MM.1S (cell line): ENCODE measurements at regions not wholly inside any gene's neighbourhood (a gene's known extent, or its start where the extent isn't known, plus 50 kb on each side); places are given as distances from the start of the nearest gene placed in this dataset.

ENCODE experiments used
- DNase-seq: peaks from one replicate; pipeline ENCODE4 v3.0.0-alpha.2; 2015
- H2AFZ ChIP-seq: fragments of 300-600 bp; sonication (generic); 2 replicates; pipeline ENCODE4 v1.6.0; 2016; ENCODE audit warnings: antibody characterized with exemption, low read length
- H3F3A ChIP-seq: fragments of 300-600 bp; sonication (generic); 2 replicates; pipeline ENCODE4 v1.6.1; 2016; ENCODE audit warnings: mild to moderate bottlenecking, antibody characterized with exemption, low read length, moderate library complexity, mixed read lengths; ENCODE audit not compliant: insufficient read depth
- H3K27ac ChIP-seq: fragments of 300-600 bp; sonication (generic); 2 replicates; pipeline ENCODE4 v1.5.1; 2016; ENCODE audit warnings: mild to moderate bottlenecking, low read length
- H3K27me3 ChIP-seq: fragments of 300-600 bp; sonication (generic); replicated peaks from 2 replicates; pipeline ENCODE4 v1.6.0; 2016; ENCODE audit warnings: low read length; ENCODE audit not compliant: insufficient read depth
- H3K36me3 ChIP-seq: fragments of 300-600 bp; sonication (generic); replicated peaks from 2 replicates; pipeline ENCODE4 v1.6.1; 2016; ENCODE audit warnings: mild to moderate bottlenecking, low read length, mixed read lengths; ENCODE audit not compliant: insufficient read depth
- H3K4me1 ChIP-seq: fragments of 300-600 bp; sonication (generic); 2 replicates; pipeline ENCODE4 v1.6.1; 2016; ENCODE audit warnings: low read length, mixed read lengths
- H3K4me2 ChIP-seq: fragments of 300-600 bp; sonication (generic); 2 replicates; pipeline ENCODE4 v1.6.0; 2016; ENCODE audit warnings: low read depth, low read length
- H3K4me3 ChIP-seq: fragments of 300-600 bp; sonication (generic); 2 replicates; pipeline ENCODE4 v1.5.1; 2016; ENCODE audit warnings: low read length, mixed read lengths
- H3K79me2 ChIP-seq: fragments of 300-600 bp; sonication (generic); 2 replicates; pipeline ENCODE4 v1.6.1; 2016; ENCODE audit warnings: mixed run types, low read length, mixed read lengths
- H3K9ac ChIP-seq: fragments of 300-600 bp; sonication (generic); 2 replicates; pipeline ENCODE4 v1.6.1; 2016; ENCODE audit warnings: low read length, mixed read lengths
- H3K9me2 ChIP-seq: fragments of 300-600 bp; sonication (generic); replicated peaks from 2 replicates; pipeline ENCODE4 v1.6.1; 2016; ENCODE audit warnings: mild to moderate bottlenecking, low read length, mixed read lengths; ENCODE audit not compliant: insufficient read depth
- H3K9me3 ChIP-seq: fragments of 300-600 bp; sonication (generic); replicated peaks from 2 replicates; pipeline ENCODE4 v1.6.1; 2016; ENCODE audit warnings: mild to moderate bottlenecking, low read length, mixed read lengths; ENCODE audit not compliant: insufficient read depth
- H4K20me1 ChIP-seq: fragments of 300-600 bp; sonication (generic); 2 replicates; pipeline ENCODE4 v1.6.1; 2016; ENCODE audit warnings: mild to moderate bottlenecking, low read length, moderate library complexity, mixed read lengths; ENCODE audit not compliant: insufficient read depth
- CTCF ChIP-seq: fragments of 300-600 bp; sonication (generic); IDR thresholded peaks from 2 replicates; pipeline ENCODE4 v1.5.1; 2016; ENCODE audit warnings: antibody characterized with exemption, low read length, mixed read lengths
- EZH2 ChIP-seq: fragments of 300-600 bp; sonication (generic); optimal IDR thresholded peaks from 2 replicates; pipeline ENCODE3; 2017; ENCODE audit warnings: low read depth, mild to moderate bottlenecking, antibody characterized with exemption, low read length, mixed read lengths
- EZH2phosphoT487 ChIP-seq: fragments of 300-600 bp; sonication (generic); IDR thresholded peaks from 2 replicates; pipeline ENCODE4 v1.6.1; 2018; ENCODE audit warnings: antibody characterized with exemption, low read length

DNA sequence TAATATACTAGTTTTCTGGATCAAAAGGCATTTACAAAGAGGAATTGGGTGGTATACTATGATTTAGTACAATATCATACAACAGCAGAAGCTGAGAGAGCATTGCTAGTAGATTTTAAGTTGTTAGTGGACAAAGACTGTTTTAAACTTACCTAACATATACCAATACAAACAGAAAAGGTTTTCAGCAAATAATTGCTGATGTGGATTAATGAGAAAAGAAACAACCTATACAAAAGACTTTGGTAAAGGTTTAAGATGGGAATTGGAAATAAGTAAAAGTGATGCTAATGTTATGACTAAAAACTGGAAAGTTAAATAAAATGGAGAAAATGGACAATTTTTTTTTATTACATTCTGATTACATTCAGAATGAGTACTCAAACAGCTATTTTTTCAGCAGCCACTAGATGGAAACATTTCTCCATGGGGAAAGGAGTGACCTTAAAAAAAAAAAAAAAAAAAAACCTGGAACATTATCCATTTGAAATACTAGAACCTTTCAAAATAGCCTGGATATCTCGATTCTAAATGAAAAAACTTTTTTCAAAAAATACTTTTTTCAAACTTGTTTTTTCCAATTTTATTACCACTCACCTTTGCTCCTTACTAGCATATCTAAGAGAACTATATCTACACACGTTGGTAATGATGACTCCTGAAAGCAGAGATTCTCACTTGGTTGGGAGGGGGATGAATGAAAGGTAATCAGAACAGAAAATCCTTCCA, 55.4 kb downstream of the EPRS1 start:
- peaks cover 8% of the 10 kb centered on the region for H3K36me3 ChIP-seq
- no peak overlapping the region for H3K4me2 ChIP-seq
- H3K79me2 ChIP-seq, result 0 out of 2 replicates have a peak, but pooled peaks cover 6% of the 10 kb centered on the region
- DNase-seq, result peak; percentile 45
- no peaks in the 10 kb centered on the region for H3K9me2 ChIP-seq
- H3K4me1 ChIP-seq, result peaks cover 12% of the 10 kb centered on the region
- H3K9me3 ChIP-seq, result no peaks in the 10 kb centered on the region
- H3F3A ChIP-seq, result peaks cover 9% of the 10 kb centered on the region; the same call in 1 of the 2 replicates
- no peaks in the 10 kb centered on the region for H3K27me3 ChIP-seq
- H3K27ac ChIP-seq, result no peak overlapping the region
- TF ChIP-seq EZH2phosphoT487, result no peak
- TF ChIP-seq CTCF, result peak; percentile 57
- TF ChIP-seq EZH2, result no peak
- H3K4me3 ChIP-seq, result no peak overlapping the region
- H3K9ac ChIP-seq, result no peak overlapping the region
- no peaks in the 10 kb centered on the region for H4K20me1 ChIP-seq
- no peak overlapping the region for H2AFZ ChIP-seq

DNA sequence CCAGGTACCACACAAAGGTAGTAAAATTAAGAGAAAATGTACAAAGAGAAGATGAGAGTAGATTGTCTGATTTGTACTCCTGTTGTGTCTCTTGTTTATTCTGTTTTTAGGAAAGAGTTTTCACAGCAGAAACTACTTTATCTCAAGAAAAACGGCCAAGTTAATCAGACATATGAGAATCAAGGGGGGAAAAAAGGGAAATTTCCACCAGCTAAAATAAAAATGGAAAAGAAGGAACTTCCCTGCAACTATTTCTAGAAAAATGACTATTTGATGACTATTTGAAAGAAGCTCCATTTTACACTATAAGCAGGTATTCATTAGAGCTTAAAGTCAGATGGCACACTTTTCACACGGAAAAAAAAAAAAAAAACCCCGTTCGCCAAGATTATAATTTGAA, 56.5 kb downstream of the EPRS1 start:
- Histone ChIP-seq H3K4me3 (no peak overlapping the region), H3K4me2 (no peak overlapping the region), H3K4me1 (peaks cover 12% of the 10 kb centered on the region), H3K9me3 (no peaks in the 10 kb centered on the region), H3K27ac (no peak overlapping the region), H3K79me2 (0 out of 2 replicates have a peak, but pooled peaks cover 6% of the 10 kb centered on the region), H3K36me3 (peaks cover 8% of the 10 kb centered on the region), H2AFZ (no peak overlapping the region), H4K20me1 (no peaks in the 10 kb centered on the region), H3K9me2 (no peaks in the 10 kb centered on the region), H3K9ac (no peak overlapping the region), H3F3A (peaks cover 8% of the 10 kb centered on the region; the same call in 1 of the 2 replicates), H3K27me3 (no peaks in the 10 kb centered on the region)
- TF ChIP-seq EZH2phosphoT487, result no peak
- TF ChIP-seq CTCF, result no peak
- TF ChIP-seq EZH2, result no peak
- no peak for DNase-seq

DNA sequence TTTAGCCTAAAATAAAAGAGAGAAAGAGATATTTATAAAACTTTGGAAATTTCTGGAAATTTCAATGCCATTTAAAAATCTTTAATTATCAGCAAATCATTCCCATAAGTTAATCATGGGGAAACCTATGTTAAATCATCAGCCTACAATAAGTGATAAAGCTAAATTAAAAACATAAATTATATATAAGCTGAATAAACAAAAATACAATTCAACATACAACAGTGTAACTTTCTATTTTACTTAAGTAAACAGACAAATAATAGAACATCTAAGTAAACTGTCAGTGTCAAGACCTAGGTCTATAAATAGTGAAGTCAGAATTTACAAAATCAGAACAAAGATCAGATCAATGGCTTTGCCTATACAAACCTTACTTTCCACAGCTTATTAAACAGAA, 57.5 kb downstream of the EPRS1 start:
- Histone ChIP-seq H3K79me2 (0 out of 2 replicates have a peak, but pooled peaks cover 6% of the 10 kb centered on the region), H3K27ac (no peak overlapping the region; the same call in 1 of the 2 replicates), H3K9me2 (no peaks in the 10 kb centered on the region), H3K4me3 (no peak overlapping the region), H3K9ac (no peak overlapping the region), H3K27me3 (no peaks in the 10 kb centered on the region), H3K9me3 (no peaks in the 10 kb centered on the region), H3K4me2 (peak overlapping the region; percentile 30; the same call in 1 of the 2 replicates), H3K4me1 (peaks cover 12% of the 10 kb centered on the region), H3K36me3 (peaks cover 8% of the 10 kb centered on the region), H4K20me1 (no peaks in the 10 kb centered on the region), H3F3A (peaks cover 8% of the 10 kb centered on the region; the same call in 1 of the 2 replicates), H2AFZ (no peak overlapping the region)
- DNase-seq, result no peak
- TF ChIP-seq CTCF (no peak), EZH2phosphoT487 (no peak), EZH2 (no peak)
